Retinal pigment epithelial cell (primary cell): ENCODE measurements at regions not wholly inside any gene's neighbourhood (a gene's known extent, or its start where the extent isn't known, plus 50 kb on each side); places are given as distances from the start of the nearest gene placed in this dataset.
"Not testable (repeated sequence)": the region's sequence is repeated elsewhere in the genome, so short reads cannot be mapped to it uniquely, and the experiment has no call there.

Experiments
- DNase-seq: peaks from one replicate; pipeline ENCODE4 v3.0.0-alpha.2; 2010; ENCODE audit warnings: low read depth
- H3K4me3 ChIP-seq: 2 replicates; pipeline ENCODE4 v1.5.1; 2011; ENCODE audit warnings: mild to moderate bottlenecking, low read length, control low read depth, moderate library complexity
- CTCF ChIP-seq: conservative IDR thresholded peaks from 2 replicates; pipeline ENCODE4 v1.5.1; 2011; ENCODE audit warnings: low read depth, low read length, control low read depth, inconsistent platforms

GRCh38 chr13:90039516-90039915, 1308.0 kb upstream of the MIR17HG start:
- TF ChIP-seq CTCF = no peak
- no peak for DNase-seq
- no peak overlapping the region for H3K4me3 ChIP-seq

GRCh38 chr13:90047600-90047999, 1299.9 kb upstream of the MIR17HG start:
- TF ChIP-seq CTCF = no peak
- no peak overlapping the region for H3K4me3 ChIP-seq

GRCh38 chr13:90049989-90050671, 1297.4 kb upstream of the MIR17HG start:
- H3K4me3 ChIP-seq = no peak overlapping the region
- DNase-seq = no peak
- no peak for TF ChIP-seq CTCF

More at GRCh38 chr13:90047600-90047999, 1299.9 kb upstream of the MIR17HG start:
- DNase-seq = no peak

GRCh38 chr13:90055121-90055520, 1292.4 kb upstream of the MIR17HG start:
- H3K4me3 ChIP-seq = no peak overlapping the region
- no peak for DNase-seq
- no peak for TF ChIP-seq CTCF

GRCh38 chr13:90055760-90056159, 1291.7 kb upstream of the MIR17HG start:
- DNase-seq = no peak

GRCh38 chr13:90064226-90064625, 1283.3 kb upstream of the MIR17HG start:
- not testable (repeated sequence) for DNase-seq, H3K4me3 ChIP-seq

More at GRCh38 chr13:90055760-90056159, 1291.7 kb upstream of the MIR17HG start:
- TF ChIP-seq CTCF = no peak
- H3K4me3 ChIP-seq = no peak overlapping the region

GRCh38 chr13:90068658-90069057, 1278.8 kb upstream of the MIR17HG start:
- no peak for TF ChIP-seq CTCF
- H3K4me3 ChIP-seq = no peak overlapping the region
- no peak for DNase-seq
